ENCODE measurements at regions not wholly inside any gene's neighbourhood (a gene's known extent, or its start where the extent isn't known, plus 50 kb on each side); places are given as distances from the start of the nearest gene placed in this dataset.

DNA sequence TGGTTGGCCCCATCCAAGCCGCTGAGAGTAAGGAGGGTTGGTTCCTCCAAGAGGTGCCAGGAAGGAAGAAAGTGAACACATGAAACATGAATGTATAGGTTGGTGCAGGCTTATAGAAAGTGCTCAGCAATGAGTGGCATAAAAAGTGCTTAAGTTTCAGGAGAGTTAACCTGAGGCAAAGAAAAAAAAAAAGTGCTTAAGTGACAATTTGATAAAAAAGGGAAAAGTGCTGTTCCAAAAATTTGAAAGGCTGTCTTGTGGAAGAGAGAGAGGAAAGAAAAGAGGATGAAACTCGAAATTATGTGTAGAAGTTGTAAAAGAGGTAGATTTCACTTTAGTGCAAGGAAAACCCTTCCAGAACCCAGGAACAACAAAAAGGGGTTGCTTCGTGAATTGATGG is 85.5 kb upstream of the MAP4K4 start:
- TF ChIP-seq CTCF (IDR thresholded peaks at IDR 0.05 in 2 of 3, conservative IDR thresholded peaks at IDR 0.05 in 1 of 3; ENCODE audit: borderline replicate concordance in 1 of 3, insufficient read depth in 1 of 3, low read depth in 2 of 3, low read length in 2 of 3) (no peak), EGR1 (IDR thresholded peaks at IDR 0.05; ENCODE audit: low read depth) (no peak), POLR2A (IDR thresholded peaks at IDR 0.05; ENCODE audit: borderline replicate concordance, extremely low read depth, insufficient read depth, insufficient read length) (no peak), RAD21 (IDR thresholded peaks at IDR 0.05; ENCODE audit: low read depth) (no peak), SRF (IDR thresholded peaks at IDR 0.05; ENCODE audit: low read depth) (no peak), ZFX (IDR thresholded peaks at IDR 0.05) (no peak), EZH2phosphoT487 (IDR thresholded peaks at IDR 0.05; ENCODE audit: borderline replicate concordance) (no peak), POLR2AphosphoS5 (IDR thresholded peaks at IDR 0.05; ENCODE audit: low read depth, low read length) (no peak), MAX (IDR thresholded peaks at IDR 0.05) (no peak), SP1 (IDR thresholded peaks at IDR 0.05; ENCODE audit: low read depth) (no peak), YY1 (IDR thresholded peaks at IDR 0.05; ENCODE audit: extremely low read depth, insufficient replicate concordance, low read depth, low read length) (no peak)
- TF ChIP-seq, protein P1, sequence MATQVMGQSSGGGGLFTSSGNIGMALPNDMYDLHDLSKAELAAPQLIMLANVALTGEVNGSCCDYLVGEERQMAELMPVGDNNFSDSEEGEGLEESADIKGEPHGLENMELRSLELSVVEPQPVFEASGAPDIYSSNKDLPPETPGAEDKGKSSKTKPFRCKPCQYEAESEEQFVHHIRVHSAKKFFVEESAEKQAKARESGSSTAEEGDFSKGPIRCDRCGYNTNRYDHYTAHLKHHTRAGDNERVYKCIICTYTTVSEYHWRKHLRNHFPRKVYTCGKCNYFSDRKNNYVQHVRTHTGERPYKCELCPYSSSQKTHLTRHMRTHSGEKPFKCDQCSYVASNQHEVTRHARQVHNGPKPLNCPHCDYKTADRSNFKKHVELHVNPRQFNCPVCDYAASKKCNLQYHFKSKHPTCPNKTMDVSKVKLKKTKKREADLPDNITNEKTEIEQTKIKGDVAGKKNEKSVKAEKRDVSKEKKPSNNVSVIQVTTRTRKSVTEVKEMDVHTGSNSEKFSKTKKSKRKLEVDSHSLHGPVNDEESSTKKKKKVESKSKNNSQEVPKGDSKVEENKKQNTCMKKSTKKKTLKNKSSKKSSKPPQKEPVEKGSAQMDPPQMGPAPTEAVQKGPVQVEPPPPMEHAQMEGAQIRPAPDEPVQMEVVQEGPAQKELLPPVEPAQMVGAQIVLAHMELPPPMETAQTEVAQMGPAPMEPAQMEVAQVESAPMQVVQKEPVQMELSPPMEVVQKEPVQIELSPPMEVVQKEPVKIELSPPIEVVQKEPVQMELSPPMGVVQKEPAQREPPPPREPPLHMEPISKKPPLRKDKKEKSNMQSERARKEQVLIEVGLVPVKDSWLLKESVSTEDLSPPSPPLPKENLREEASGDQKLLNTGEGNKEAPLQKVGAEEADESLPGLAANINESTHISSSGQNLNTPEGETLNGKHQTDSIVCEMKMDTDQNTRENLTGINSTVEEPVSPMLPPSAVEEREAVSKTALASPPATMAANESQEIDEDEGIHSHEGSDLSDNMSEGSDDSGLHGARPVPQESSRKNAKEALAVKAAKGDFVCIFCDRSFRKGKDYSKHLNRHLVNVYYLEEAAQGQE (IDR thresholded peaks at IDR 0.05; ENCODE audit: low read depth) = no peak
- TF ChIP-seq, protein P2, sequence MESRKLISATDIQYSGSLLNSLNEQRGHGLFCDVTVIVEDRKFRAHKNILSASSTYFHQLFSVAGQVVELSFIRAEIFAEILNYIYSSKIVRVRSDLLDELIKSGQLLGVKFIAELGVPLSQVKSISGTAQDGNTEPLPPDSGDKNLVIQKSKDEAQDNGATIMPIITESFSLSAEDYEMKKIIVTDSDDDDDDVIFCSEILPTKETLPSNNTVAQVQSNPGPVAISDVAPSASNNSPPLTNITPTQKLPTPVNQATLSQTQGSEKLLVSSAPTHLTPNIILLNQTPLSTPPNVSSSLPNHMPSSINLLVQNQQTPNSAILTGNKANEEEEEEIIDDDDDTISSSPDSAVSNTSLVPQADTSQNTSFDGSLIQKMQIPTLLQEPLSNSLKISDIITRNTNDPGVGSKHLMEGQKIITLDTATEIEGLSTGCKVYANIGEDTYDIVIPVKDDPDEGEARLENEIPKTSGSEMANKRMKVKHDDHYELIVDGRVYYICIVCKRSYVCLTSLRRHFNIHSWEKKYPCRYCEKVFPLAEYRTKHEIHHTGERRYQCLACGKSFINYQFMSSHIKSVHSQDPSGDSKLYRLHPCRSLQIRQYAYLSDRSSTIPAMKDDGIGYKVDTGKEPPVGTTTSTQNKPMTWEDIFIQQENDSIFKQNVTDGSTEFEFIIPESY (IDR thresholded peaks at IDR 0.05; ENCODE audit: extremely low read depth, insufficient replicate concordance, low read length) = no peak

Data from HCT116 (cell line).